Heart left ventricle (tissue), 13 donors: ENCODE measurements at regions not wholly inside any gene's neighbourhood (a gene's known extent, or its start where the extent isn't known, plus 50 kb on each side); places are given as distances from the start of the nearest gene placed in this dataset.

Experiments used
- CTCF ChIP-seq, 12 donors: fragments of 200-600 bp; sonication (generic) in 4 of 12; IDR thresholded peaks; one replicate each; pipeline versions ENCODE4 v1.5.0 to v1.8.0; 2018 to 2022; ENCODE audit warnings: antibody characterized with exemption in 12 of 12, mild to moderate bottlenecking in 5 of 12
- POLR2A ChIP-seq, 2 donors: fragments of 450-650 bp; IDR thresholded peaks; one replicate each; pipeline ENCODE4 v1.6.1; 2017; ENCODE audit warnings: antibody characterized with exemption in 2 of 2, mild to moderate bottlenecking in 2 of 2, moderate library complexity in 2 of 2
- donor health status: ischemic (EF 13 %, LVEDD 7.1; RV severe dilation, severe dysfunction).
- donor health status: DM: no; HTN: yes; CAD: no.
- donor health status: DM: no; HTN: no; CAD: no.
- donor health status: ischemic (EF 25% LVEDD 6.9; RV normal size, moderate dysfunction).
- donor health status: ischemic (EF 25% LVEDD 5.7; RV mildly dilated, moderate dysfunction).
- donor health status: ischemic (EF 35%, LVEDD 5.7; RV mildly dilated, moderate dysfunction).
- donor health status: nonischemic (EF 11% LVEDD 7.7; RV severe dilation, severe dysfunction).
- donor health status: DM: yes; HTN: yes; CAD: no.
- donor health status: PGD.
- donor health status: ischemic (EF 29% LVEDD 5.4; RV normal size, mild dysfunction).
- donor health status: nonischemic (EF 23%, LVEDD 6.1; RV moderate dilation, normal function).

DNA sequence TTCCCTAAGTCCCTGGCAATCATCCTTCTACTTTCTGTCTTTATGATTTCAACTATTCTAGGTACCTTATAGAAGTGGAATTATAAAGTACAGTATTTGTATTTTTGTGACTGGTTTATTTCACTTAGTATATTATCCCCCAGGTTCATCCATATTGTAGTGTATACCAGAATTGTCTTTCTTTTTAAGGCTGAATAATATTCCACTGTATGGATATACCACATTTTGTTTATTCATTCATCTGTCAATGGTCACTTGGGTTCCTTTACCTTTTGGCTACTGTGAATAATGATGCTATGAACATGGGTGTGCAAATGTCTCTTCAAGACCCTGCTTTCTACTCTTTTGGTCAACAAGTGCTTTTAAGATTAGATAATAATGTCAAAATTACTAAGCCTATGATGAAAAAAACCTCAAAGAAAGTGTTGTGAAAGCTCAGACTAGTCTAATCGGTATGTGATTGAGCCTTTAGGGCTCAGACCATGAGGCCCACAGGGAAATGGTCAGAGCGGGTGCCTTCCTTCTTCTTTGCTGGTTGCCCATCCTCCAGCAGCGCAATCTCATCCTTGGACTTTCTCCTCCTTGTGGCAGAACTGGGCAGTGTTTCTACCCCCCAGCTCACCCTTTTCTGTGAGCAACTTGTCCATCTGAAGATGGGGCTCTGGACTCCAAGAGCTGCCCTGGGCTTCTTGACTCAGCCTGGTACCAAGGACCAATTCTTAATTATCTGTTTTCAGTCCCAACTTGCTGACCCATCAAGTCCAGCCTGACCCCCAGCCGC lies 105.4 kb downstream of the TTC8 start:
- TF ChIP-seq CTCF (IDR thresholded peaks at IDR 0.05): no peak
- no peak for TF ChIP-seq POLR2A (IDR thresholded peaks at IDR 0.05)
